ENCODE measurements at regions not wholly inside any gene's neighbourhood (a gene's known extent, or its start where the extent isn't known, plus 50 kb on each side); places are given as distances from the start of the nearest gene placed in this dataset.
"Not testable (repeated sequence)": the region's sequence is repeated elsewhere in the genome, so short reads cannot be mapped to it uniquely, and the experiment has no call there.

DNA sequence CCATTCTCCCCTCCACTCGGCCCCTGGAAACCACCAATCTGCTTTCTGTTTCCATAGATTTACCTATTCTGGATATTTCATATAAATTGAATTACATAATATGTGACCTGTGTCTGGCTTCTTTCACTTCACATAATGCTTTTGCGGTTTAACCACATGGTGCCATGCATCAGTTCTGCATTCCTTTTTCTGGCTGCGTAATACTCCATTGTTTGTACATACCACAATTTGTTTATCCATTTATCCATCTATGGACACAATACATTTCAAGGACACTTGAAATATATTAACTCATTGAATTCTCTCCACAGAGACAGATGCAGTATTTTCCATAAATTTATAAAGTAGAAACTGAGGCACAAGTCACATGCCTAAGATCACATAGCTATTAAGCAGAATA, 110.3 kb upstream of the ETV6 start:
- no peak for DNase-seq

- DNase-seq, result no peak
Measured at GRCh38 chr12:11540156-11540555, 109.3 kb upstream of the ETV6 start.

DNA sequence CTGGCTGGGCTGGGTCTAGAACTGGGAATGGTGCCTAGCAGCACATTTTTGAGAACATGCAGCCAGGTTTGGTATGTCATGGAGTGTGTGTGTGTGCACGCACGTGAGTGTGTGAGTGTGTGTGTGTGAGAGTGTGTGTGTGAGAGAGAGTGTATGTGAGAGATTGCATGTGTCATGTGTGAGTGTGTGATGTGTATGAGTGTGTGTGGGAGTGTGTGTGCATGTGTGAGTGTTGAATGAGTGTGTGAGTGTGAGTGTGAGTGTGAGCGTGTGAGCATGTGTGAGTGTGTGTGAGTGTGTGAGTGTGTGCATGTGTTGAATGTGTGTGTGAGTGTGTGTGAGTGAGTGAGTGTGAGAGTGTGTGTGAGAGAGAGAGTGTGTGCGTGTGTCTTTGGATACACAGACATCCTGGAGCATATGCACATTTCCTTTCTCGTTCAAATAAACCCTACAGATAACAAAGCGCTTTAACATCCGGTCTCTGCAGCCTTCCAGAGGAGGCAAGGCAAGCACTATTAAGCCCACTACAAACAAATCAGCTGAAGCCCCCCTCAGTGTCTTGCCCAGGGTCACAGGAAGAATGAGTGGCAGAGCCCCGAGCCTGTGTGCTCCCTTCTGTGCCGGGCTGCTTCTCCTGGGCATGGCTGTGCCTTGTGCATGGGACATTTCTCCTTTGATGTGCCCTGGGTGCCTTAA, 108.7 kb upstream of the ETV6 start:
- DNase-seq, result no peak

DNA sequence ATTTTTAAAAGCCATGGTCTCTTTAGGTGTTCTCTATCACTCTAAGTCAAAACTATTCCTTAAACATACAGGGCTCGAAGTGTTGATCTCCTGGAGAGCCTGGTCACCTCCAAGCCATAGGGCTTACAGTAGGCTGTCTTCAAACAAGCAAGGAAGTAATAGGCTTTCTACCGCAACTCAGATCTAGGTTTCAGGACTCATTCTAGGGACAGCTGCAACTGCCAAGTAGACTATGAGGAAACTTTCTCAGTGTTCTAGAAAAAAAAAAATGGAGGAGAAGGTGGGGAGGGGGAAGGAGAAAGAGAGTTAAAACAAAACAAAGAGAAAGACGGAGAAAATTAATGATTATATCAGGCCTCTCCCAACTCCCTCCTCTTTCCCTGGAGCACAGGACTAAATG, 106.9 kb upstream of the ETV6 start:
- no peak for DNase-seq

DNA sequence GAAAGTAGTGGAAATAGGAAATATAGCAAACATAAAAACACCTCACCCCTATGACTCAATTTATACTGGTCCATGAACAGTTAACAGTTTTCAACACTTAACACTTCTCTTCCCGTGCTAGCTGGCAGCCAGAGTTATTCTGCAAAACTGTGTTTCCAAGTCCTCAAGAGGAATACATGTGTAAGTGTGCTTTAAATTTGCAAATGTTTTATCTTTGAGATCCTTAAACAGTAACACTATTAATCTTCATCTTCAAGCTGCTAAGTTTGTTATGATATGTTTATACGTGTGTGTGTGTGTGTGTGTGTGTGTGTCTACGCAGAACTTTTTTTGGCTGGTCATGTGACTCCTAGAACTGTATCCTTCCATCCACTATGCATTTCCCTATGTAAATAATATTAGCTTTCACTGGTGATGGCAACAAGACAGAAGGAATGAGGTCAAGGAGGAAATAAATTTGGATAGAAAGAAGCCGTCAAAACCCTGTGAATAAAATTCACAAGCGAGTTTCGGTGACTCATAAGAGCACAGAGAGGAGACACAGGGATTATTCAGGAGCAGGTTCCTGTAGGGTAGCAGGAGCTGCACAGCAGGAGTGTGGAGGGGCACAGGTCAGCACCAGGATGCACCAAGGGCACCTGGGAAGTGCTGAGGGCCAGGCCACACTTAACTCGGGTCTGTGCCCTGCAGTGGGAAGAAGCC, 105.9 kb upstream of the ETV6 start:
- DNase-seq, result no peak

- no peak for DNase-seq
Measured at GRCh38 chr12:11545484-11546330, 103.8 kb upstream of the ETV6 start.

DNA sequence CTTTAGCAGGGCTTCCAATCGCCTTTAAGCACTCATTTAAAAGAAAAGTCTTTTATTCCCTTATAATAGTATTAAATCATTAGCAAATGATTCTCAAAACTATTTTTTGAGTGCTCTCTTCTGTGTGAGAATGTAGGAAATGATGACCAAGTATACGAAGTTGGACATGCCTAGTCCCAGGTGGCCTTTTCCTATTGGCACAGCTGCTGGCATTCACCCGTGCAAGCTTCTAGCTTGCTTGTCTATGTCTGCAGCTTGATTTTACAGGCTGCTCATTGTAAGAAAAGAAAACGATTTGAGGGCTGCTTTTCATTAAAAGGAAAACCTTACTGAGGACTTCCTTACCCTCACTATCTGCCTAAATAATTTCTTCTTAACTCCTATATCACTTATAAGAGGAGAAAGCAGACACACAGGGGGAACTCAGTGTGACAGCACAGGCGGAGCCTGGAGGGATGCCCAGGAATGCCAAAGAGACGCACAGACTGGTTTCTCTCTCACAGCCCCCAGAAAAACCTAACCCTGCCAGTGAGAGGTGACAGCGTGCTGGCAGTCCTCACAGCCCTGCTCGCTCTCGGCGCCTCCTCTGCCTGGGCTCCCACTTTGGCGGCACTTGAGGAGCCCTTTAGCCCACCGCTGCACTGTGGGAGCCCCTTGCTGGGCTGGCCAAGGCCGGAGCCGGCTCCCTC, 102.7 kb upstream of the ETV6 start:
- peak in 8 of 56 donors; percentile 1 to 20 (median 6) for DNase-seq

DNA sequence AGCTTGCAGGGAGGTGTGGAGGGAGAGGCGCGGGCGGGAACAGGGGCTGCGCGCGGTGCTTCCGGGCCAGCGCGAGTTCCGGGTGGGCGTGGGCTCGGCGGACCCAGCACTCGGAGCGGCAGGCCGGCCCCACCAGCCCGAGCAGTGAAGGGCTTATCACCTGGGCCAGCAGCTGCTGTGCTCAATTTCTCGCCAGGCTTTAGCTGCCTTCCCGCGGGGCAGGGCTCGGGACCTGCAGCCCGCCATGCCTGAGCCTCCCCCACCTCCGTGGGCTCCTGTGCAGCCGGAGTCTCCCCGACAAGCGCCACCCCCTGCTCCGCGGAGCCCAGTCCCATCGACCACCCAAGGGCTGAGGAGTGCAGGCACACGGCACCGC, 102.2 kb upstream of the ETV6 start:
- DNase-seq, result not testable (repeated sequence)

DNA sequence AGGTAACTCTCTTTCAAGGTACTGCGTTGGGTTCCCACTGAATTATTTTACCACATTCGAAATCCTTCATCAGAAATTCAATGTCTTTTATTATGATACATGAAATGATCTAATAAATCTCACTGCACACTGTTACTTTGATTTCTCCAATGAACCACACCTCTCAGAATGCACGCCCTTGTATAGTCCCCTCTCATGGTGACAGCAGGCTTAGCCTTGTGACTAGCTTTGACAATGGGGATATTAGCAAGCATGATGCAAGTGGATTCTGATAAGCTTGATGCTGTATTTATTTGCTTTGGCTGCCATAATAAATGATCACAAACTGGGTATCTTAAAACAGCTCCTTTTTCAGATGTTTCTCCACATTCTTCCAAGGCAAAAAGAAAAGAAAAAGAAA, 100.4 kb upstream of the ETV6 start:
- DNase-seq, result no peak

- DNase-seq, result peak in 9 of 56 donors; percentile 2 to 35 (median 4)
Measured at GRCh38 chr12:11553871-11554533, 95.5 kb upstream of the ETV6 start.

GRCh38 chr12:11555195-11555594, 94.3 kb upstream of the ETV6 start:
- no peak for DNase-seq

DNA sequence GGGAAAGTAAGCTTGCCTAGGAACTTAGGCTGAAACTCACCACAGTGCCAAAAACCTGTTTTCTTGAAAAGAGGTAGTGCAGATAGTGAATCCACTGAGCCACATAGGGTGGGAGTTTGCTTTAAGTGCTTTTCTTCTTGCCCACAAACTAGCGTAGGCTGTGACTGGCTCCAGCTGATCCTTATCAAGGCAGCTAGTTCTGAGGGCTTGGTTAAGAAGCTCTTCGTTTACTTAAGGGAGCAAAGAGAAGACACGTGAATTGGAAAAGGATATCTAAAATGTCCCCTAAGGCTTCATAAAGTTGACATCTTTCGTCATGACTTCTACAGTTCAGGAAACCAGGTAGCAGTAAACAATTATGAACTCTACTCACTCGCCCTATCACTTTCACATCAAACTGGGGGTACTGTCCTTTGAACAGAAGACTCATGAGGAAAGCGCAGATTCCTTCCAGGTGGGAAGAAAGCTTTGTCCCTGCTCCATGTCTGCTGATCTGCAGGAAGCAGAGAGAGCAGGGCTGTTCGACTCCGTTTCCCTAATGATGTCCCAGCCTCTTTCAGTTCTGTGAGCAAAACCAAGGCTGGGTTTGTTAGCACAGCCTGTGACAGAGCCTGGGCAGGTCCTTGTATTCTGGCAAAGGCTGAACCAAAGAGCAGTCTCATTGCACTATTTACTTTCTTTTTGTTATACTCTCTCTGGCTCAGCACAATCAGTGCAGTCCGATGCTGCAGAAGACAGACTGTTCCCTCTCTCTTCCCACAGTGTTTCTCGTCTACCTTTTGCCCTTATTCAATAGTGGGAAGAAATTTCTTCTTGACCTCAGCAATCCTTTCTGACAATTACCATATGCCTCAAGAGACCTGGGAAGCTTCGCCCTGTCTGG, 93.5 kb upstream of the ETV6 start:
- no peak for DNase-seq

DNA sequence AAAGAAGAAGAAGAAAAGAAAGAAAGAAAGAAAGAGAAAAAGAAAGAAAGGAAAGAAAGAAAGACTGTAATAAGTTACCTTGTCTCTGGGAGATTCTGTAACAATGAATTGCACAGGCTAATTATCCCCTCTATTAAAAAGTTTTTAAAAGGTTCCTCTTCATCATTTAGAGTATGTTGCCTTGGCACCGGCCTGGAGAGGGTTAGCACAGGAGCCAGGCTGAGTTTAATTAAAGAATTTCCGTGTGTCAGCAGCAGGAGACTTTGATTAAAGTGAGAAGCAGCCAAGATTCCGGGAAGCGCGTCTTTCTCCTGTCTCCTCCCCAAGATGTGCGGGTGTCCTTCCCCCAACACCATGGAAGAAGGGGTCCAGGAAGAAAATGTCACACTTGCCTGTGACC, 92.8 kb upstream of the ETV6 start:
- DNase-seq, result no peak

DNA sequence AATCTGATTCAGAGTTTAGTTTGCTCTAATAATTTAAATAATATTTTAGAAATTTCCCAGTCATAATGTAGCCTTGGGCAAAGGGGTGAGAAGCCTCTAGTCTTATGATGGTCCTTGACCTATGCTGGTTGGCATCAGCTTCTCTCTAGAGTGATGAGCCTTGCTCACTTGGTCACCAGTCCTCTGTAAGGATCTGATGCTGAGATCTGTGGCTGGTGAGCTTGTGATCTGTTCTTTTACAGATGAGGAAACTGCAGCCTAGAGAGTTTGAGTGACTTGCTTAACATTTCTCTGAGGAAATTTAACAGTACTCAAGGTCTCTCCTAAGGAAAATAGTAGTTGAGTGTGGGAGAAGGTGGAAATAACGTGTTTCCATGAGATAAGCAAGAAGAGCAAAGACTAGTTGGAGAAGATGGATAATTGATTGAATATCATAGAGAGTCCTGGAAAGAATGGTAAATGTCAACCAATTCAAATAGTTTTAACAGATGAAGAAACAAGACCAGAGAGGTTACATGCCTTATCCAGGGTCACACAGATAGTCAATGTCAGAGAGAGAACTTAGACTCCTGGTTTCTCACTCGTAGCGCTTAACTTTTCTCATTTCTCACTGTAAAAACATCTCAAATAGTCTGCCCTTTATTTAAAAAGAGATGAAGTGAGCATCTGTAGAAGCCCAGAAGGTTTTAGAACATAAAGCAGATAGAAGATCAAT, 89.7 kb upstream of the ETV6 start:
- DNase-seq, result no peak

DNA sequence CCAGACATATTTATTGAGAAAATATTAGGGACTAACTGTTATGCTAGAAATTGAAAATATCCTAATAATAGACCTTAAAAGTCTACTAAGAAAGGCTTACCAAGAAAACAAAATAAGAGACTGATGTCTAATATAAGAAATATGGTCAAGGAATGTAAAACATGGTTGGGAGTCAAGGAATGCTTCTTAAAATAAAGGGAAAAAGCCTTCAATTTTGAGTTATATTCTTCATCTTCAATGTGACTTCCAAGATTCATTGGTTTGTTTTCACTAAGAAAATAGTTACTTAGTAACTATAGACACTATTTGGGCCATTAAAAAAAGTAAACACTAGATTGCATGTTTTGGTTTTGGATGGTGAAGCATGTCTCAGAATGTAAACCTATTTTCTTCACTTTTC, 88.1 kb upstream of the ETV6 start:
- DNase-seq, result no peak

- no peak for DNase-seq
Measured at GRCh38 chr12:11563785-11564739, 85.4 kb upstream of the ETV6 start.

DNA sequence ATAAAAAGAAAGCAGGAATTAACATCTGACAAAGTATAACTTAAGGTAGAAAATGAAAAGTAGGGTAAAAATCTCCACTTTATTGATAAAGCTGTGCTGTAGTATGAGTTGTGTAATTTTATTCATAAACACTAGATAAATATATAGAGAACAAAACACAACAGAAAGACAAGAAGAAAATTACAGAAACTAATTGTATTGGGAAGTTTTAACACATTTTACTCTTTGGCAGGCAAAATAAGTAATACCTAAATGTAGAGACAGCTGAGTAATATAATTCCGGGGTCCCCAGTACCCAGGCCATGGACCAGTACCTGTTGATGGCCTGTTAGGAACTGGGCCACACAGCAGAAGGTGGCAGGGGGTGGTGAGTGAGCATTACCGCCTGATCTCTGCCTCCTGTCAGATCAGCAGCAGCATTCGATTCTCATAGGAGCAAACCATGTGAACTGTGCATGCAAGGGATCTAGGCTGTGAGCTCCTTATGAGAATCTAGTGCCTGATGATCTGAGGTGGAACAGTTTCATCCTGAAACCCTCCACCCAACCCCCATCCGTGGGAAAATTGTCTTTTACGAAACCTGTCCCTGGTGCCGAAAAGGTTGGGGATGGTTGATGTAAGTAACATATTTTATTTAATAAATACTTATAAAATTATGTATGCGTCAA, 84.4 kb upstream of the ETV6 start:
- no peak for DNase-seq

DNA sequence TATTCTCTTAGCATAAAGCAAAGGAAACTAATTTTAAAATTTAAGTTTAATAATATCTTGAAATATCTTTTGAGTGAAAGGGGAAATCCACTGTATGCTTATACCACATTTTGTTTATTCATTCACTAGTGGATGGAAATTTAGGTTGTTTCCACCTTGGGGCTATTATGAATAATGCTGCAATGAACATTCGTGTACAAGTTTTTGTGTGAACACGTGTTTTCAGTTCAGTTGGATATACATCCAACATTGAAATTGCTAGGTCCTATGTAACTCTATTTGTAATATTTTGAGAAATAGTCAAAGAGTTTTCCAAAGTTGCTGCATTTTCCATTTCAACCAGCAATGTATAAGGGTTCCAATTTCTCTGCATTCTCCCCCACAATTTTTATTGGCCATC, 83.7 kb upstream of the ETV6 start:
- DNase-seq, result no peak
